ENCODE measurements at regions not wholly inside any gene's neighbourhood (a gene's known extent, or its start where the extent isn't known, plus 50 kb on each side); places are given as distances from the start of the nearest gene placed in this dataset.

GRCh38 chr10:42973870-42974692 lies 102.8 kb upstream of the RET start:
- no peak for DNase-seq

GRCh38 chr10:42974693-42975002 lies 102.2 kb upstream of the RET start:
- no peak for DNase-seq

- DNase-seq: no peak
These were observed 101.8 kb upstream of the RET start for GRCh38 chr10:42975005-42975493.

GRCh38 chr10:42975558-42976340 lies 101.1 kb upstream of the RET start:
- no peak for DNase-seq

GRCh38 chr10:42976351-42977031 lies 100.4 kb upstream of the RET start:
- DNase-seq: no peak

GRCh38 chr10:42977032-42977416 lies 99.8 kb upstream of the RET start:
- no peak for DNase-seq

- no peak for DNase-seq
These were observed 97.7 kb upstream of the RET start for GRCh38 chr10:42979181-42979580.

- DNase-seq: no peak
These were observed 97.0 kb upstream of the RET start for GRCh38 chr10:42979721-42980467.

- DNase-seq: no peak
These were observed 96.1 kb upstream of the RET start for GRCh38 chr10:42980553-42981357.

GRCh38 chr10:42981358-42982236 lies 95.3 kb upstream of the RET start:
- DNase-seq: no peak

- DNase-seq: no peak
These were observed 93.9 kb upstream of the RET start for GRCh38 chr10:42982891-42983506.

- no peak for DNase-seq
These were observed 93.3 kb upstream of the RET start for GRCh38 chr10:42983591-42983990.

- DNase-seq: no peak
These were observed 92.7 kb upstream of the RET start for GRCh38 chr10:42984035-42984610.

GRCh38 chr10:42984761-42985325 lies 92.0 kb upstream of the RET start:
- no peak for DNase-seq

GRCh38 chr10:42985436-42986316 lies 91.2 kb upstream of the RET start:
- DNase-seq: no peak

GRCh38 chr10:42986633-42987032 lies 90.2 kb upstream of the RET start:
- DNase-seq: no peak

GRCh38 chr10:42987121-42987541 lies 89.7 kb upstream of the RET start:
- DNase-seq: no peak

GRCh38 chr10:42987575-42987974 lies 89.3 kb upstream of the RET start:
- DNase-seq: no peak

- no peak for DNase-seq
These were observed 88.8 kb upstream of the RET start for GRCh38 chr10:42988069-42988468.

All from NCI-H774 (cell line).